ENCODE measurements at regions not wholly inside any gene's neighbourhood (a gene's known extent, or its start where the extent isn't known, plus 50 kb on each side); places are given as distances from the start of the nearest gene placed in this dataset.

DNA sequence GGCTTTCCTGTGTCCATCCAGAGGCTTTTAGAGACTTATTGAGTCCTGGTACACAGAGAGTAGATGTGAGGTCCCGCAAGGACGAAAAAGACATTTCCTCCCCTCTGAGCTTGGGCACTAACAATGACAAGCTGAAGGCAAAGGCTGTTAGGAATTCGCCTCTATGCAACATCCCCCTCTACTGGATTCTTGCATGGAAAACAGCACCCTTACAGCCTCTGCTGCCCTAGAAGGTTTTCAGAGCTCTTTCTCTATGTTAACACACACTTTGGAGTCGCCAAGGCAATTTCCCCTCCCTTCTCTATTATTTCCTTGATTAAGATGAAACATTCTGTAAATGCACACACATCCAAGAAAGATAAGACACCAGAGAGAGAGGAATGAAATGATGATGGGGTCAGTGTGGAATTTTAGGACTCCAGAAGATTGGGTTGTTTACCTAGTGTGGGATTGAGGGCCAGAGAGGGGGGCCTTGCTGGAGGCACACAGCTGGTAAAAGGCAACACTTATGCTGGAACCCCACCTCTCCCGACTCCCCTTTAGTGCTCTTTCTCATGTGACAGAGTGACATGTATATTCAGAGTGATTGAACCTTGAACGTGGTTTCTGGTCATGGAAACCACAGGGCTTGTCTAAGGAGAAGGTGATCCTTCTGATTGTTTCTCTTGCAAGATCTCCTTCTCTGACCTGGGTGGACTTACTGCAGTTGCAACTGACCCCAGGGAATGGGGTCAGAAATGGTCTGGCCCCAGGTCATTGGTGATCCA is 300.7 kb downstream of the CLIC5 start:
- TF ChIP-seq TAF1 (IDR thresholded peaks at IDR 0.05; ENCODE audit: borderline replicate concordance, insufficient read depth, low read length) = no peak
- TF ChIP-seq, protein P1, sequence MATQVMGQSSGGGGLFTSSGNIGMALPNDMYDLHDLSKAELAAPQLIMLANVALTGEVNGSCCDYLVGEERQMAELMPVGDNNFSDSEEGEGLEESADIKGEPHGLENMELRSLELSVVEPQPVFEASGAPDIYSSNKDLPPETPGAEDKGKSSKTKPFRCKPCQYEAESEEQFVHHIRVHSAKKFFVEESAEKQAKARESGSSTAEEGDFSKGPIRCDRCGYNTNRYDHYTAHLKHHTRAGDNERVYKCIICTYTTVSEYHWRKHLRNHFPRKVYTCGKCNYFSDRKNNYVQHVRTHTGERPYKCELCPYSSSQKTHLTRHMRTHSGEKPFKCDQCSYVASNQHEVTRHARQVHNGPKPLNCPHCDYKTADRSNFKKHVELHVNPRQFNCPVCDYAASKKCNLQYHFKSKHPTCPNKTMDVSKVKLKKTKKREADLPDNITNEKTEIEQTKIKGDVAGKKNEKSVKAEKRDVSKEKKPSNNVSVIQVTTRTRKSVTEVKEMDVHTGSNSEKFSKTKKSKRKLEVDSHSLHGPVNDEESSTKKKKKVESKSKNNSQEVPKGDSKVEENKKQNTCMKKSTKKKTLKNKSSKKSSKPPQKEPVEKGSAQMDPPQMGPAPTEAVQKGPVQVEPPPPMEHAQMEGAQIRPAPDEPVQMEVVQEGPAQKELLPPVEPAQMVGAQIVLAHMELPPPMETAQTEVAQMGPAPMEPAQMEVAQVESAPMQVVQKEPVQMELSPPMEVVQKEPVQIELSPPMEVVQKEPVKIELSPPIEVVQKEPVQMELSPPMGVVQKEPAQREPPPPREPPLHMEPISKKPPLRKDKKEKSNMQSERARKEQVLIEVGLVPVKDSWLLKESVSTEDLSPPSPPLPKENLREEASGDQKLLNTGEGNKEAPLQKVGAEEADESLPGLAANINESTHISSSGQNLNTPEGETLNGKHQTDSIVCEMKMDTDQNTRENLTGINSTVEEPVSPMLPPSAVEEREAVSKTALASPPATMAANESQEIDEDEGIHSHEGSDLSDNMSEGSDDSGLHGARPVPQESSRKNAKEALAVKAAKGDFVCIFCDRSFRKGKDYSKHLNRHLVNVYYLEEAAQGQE (IDR thresholded peaks at IDR 0.05; ENCODE audit: insufficient read depth in 1 of 2, low read depth in 2 of 2, low read length in 2 of 2) = no peak
- TF ChIP-seq POLR2AphosphoS5 (IDR thresholded peaks at IDR 0.05; ENCODE audit: low read depth, low read length) = no peak
- no peak for TF ChIP-seq SIN3A (IDR thresholded peaks at IDR 0.05; ENCODE audit: borderline replicate concordance, insufficient read depth, low read length)
